GM13976 (cell line): ENCODE measurements at regions not wholly inside any gene's neighbourhood (a gene's known extent, or its start where the extent isn't known, plus 50 kb on each side); places are given as distances from the start of the nearest gene placed in this dataset.

ENCODE experiments used
- DNase-seq: peaks from one replicate; pipeline ENCODE4 v3.0.0; 2012; ENCODE audit warnings: low spot score
- CTCF ChIP-seq: IDR thresholded peaks from 2 replicates; pipeline ENCODE4 v1.5.1; 2012; ENCODE audit warnings: borderline replicate concordance, mild to moderate bottlenecking; ENCODE audit not compliant: insufficient read depth; ENCODE audit errors: extremely low read depth, missing control alignments, control extremely low read depth
- in situ Hi-C: fragments of 300-500 bp; cut with MboI; formaldehyde crosslinking; loops from one replicate; pipeline ENCODE4 v1.12.0; 2022; ENCODE audit warnings: low sequenced_read_pairs, mixed read lengths, inconsistent platforms; ENCODE audit not compliant: unreplicated experiment

- in situ Hi-C loops: no loop called here
- no peak for DNase-seq
- TF ChIP-seq CTCF: no peak
Observed at GRCh38 chr12:30072824-30073223, 289.1 kb upstream of the TMTC1 start.

GRCh38 chr12:30067146-30067545 lies 283.4 kb upstream of the TMTC1 start:
- in situ Hi-C loops: no loop called here
- TF ChIP-seq CTCF: no peak
- no peak for DNase-seq

GRCh38 chr12:30064906-30065305 lies 281.2 kb upstream of the TMTC1 start:
- DNase-seq: no peak
- TF ChIP-seq CTCF: no peak
- in situ Hi-C loops: no loop called here

GRCh38 chr12:30063435-30063945 lies 279.7 kb upstream of the TMTC1 start:
- no peak for TF ChIP-seq CTCF
- in situ Hi-C loops: no loop called here
- no peak for DNase-seq

GRCh38 chr12:30048371-30048770 lies 264.6 kb upstream of the TMTC1 start:
- in situ Hi-C loops: no loop called here
- TF ChIP-seq CTCF: no peak
- no peak for DNase-seq

- in situ Hi-C loops: no loop called here
- no peak for DNase-seq
- TF ChIP-seq CTCF: no peak
Observed at GRCh38 chr12:30047516-30048254, 263.9 kb upstream of the TMTC1 start.

GRCh38 chr12:30046376-30046775 lies 262.6 kb upstream of the TMTC1 start:
- no peak for TF ChIP-seq CTCF

More at GRCh38 chr12:30046376-30046775, 262.6 kb upstream of the TMTC1 start:
- DNase-seq: no peak
- in situ Hi-C loops: no loop called here
